ENCODE measurements at regions not wholly inside any gene's neighbourhood (a gene's known extent, or its start where the extent isn't known, plus 50 kb on each side); places are given as distances from the start of the nearest gene placed in this dataset.

- TF ChIP-seq POLR2AphosphoS5 (IDR thresholded peaks at IDR 0.05; ENCODE audit: low read depth, low read length) (no peak), POLR2A (IDR thresholded peaks at IDR 0.05; ENCODE audit: low read depth, low read length) (no peak)
These were observed 292.0 kb upstream of the DMRT1 start for GRCh38 chr9:549455-549997.

Data from GM12891 (cell line).